HepG2 (cell line): ENCODE measurements at regions not wholly inside any gene's neighbourhood (a gene's known extent, or its start where the extent isn't known, plus 50 kb on each side); places are given as distances from the start of the nearest gene placed in this dataset.

Experiments
- ATAC-seq: fragments of 200-7000 bp; cut with Tn5 transposase; 3 replicates; pipeline ENCODE4 v1.9.1; 2020; ENCODE audit warnings: mild to moderate bottlenecking, moderate library complexity
- BruUV-seq: library from RNA; stranded (reverse); fragments of 400-500 nt; replicated peaks from 2 replicates; lab custom pipeline; 2021; lab: Mats Ljungman, UMichigan
- CTCF ChIA-PET: fragments of 300-600 bp; formaldehyde crosslinking; extraction: SDS; loops from one replicate; lab custom pipeline; 2021; ENCODE audit warnings: low total read pairs, inconsistent platforms, low intra/inter-chr PET ratio; lab: Yijun Ruan, JAX
- POLR2A ChIA-PET: fragments of 350-600 bp; sonication (Branson Sonifier 250); formaldehyde crosslinking; loops from one replicate; lab custom pipeline; 2020; ENCODE audit warnings: antibody characterized with exemption, inconsistent platforms; lab: Yijun Ruan, JAX
- DNase-seq: peaks from one replicate; pipeline ENCODE4 v3.0.0-alpha.2; 2015; ENCODE audit warnings: low spot score
- FAIRE-seq: peaks from 3 replicates; lab custom pipeline; 2011; peaks lifted over from hg19 to GRCh38; lab: Jason Lieb, UNC
- H2AFZ ChIP-seq: one replicate; pipeline ENCODE4 v1.6.1; 2011; ENCODE audit warnings: low read length, inconsistent platforms
- H3K27ac ChIP-seq: fragments of 300-600 bp; 3 replicates; pipeline ENCODE4 v1.8.0; 2011; ENCODE audit warnings: mixed run types, mild to moderate bottlenecking, mixed read lengths, low read length, inconsistent platforms; ENCODE audit not compliant: insufficient read depth; ENCODE audit errors: extremely low read length
- H3K27me3 ChIP-seq, 2 experiments: fragments of 200-600 bp in 1 of 2; 2 replicates in 1 of 2; 3 replicates in 1 of 2; pipeline versions ENCODE4 v1.6.0 to v1.8.0; 2011; ENCODE audit warnings: low read length in 2 of 2, mild to moderate bottlenecking in 2 of 2, moderate library complexity in 2 of 2, inconsistent platforms in 1 of 2; ENCODE audit not compliant: insufficient read depth in 2 of 2, control insufficient read depth in 1 of 2
- H3K36me3 ChIP-seq, 2 experiments: fragments of 200-600 bp in 1 of 2; replicated peaks in 1 of 2; 2 replicates in 1 of 2; 3 replicates in 1 of 2; pipeline versions ENCODE4 v1.5.1 to v1.8.0; 2011; ENCODE audit warnings: low read length in 2 of 2, inconsistent platforms in 1 of 2; ENCODE audit not compliant: insufficient read depth in 2 of 2, control insufficient read depth in 1 of 2
- H3K4me1 ChIP-seq: 2 replicates; pipeline ENCODE4 v1.5.1; 2012; ENCODE audit warnings: low read length, inconsistent platforms; ENCODE audit not compliant: insufficient read depth
- H3K4me2 ChIP-seq: 2 replicates; pipeline ENCODE4 v1.6.0; 2011; ENCODE audit warnings: low read depth, low read length, inconsistent platforms
- H3K4me3 ChIP-seq, 3 experiments: fragments of 200-600 bp in 1 of 3; sonication (generic), shearing (Covaris generic) in 1 of 3; replicated peaks in 1 of 3; 2 replicates each; pipeline ENCODE4 v1.5.1; 2011 to 2016; ENCODE audit warnings: low read length in 3 of 3, inconsistent platforms in 2 of 3, low read depth in 2 of 3, mild to moderate bottlenecking in 2 of 3, control low read depth in 1 of 3, mixed read lengths in 1 of 3; ENCODE audit not compliant: insufficient read depth in 1 of 3
- H3K79me2 ChIP-seq: one replicate; pipeline ENCODE4 v1.6.1; 2011; ENCODE audit warnings: low read length, inconsistent platforms; ENCODE audit not compliant: insufficient read depth
- H3K9ac ChIP-seq: 2 replicates; pipeline ENCODE4 v1.6.0; 2011; ENCODE audit warnings: mild to moderate bottlenecking, low read depth, low read length, inconsistent platforms; ENCODE audit not compliant: insufficient read depth
- H3K9me3 ChIP-seq: 2 replicates; pipeline ENCODE4 v1.5.1; 2012; ENCODE audit warnings: mild to moderate bottlenecking, low read length
- H4K20me1 ChIP-seq: 2 replicates; pipeline ENCODE4 v1.6.0; 2011; ENCODE audit warnings: inconsistent platforms, mild to moderate bottlenecking, low read length, moderate library complexity; ENCODE audit not compliant: insufficient read depth
- ATF7 ChIP-seq, 2 experiments: fragments of 450-650 bp in 1 of 2; sonication (generic) in 1 of 2; formaldehyde crosslinking in 1 of 2; IDR thresholded peaks; 2 replicates each; pipeline versions ENCODE4 v1.4.0 to v1.6.1; 2016 to 2020; ENCODE audit warnings: antibody characterized with exemption in 1 of 2, mild to moderate bottlenecking in 1 of 2, missing genetic modification reagents in 1 of 2
- DNMT1 ChIP-seq: sonication (generic); formaldehyde crosslinking; IDR thresholded peaks from 2 replicates; pipeline ENCODE4 v1.5.1; 2020; ENCODE audit warnings: mild to moderate bottlenecking, missing genetic modification reagents
- HNRNPUL1 ChIP-seq: fragments of 200-400 bp; formaldehyde crosslinking; IDR thresholded peaks from 2 replicates; pipeline ENCODE4 v1.6.1; 2017; ENCODE audit warnings: low read depth, mild to moderate bottlenecking, low read length, moderate library complexity
- KMT2A ChIP-seq: sonication (generic); formaldehyde crosslinking; IDR thresholded peaks from 2 replicates; pipeline ENCODE4 v1.4.0; 2020; ENCODE audit warnings: missing genetic modification reagents
- NCOA1 ChIP-seq: sonication (generic); formaldehyde crosslinking; IDR thresholded peaks from 2 replicates; pipeline ENCODE4 v1.9.0; 2021; ENCODE audit warnings: missing genetic modification reagents
- NPAS2 ChIP-seq: sonication (generic); formaldehyde crosslinking; IDR thresholded peaks from 2 replicates; pipeline ENCODE4 v1.8.0; 2022; ENCODE audit warnings: mild to moderate bottlenecking, missing genetic modification reagents, borderline replicate concordance
- RFXAP ChIP-seq: sonication (generic); formaldehyde crosslinking; IDR thresholded peaks from 2 replicates; pipeline ENCODE4 v1.4.0; 2020; ENCODE audit warnings: missing genetic modification reagents, borderline replicate concordance
- SP1 ChIP-seq, 2 experiments: fragments of 450-650 bp in 1 of 2; sonication (generic) in 1 of 2; formaldehyde crosslinking in 1 of 2; IDR thresholded peaks; 2 replicates each; pipeline versions ENCODE4 v1.4.0 to v1.6.1; 2016 to 2020; ENCODE audit warnings: missing genetic modification reagents in 1 of 2
- SP2 ChIP-seq: sonication (generic); formaldehyde crosslinking; IDR thresholded peaks from 2 replicates; pipeline ENCODE4 v1.5.1; 2020; ENCODE audit warnings: mild to moderate bottlenecking, missing genetic modification reagents
- ZMYM2 ChIP-seq: sonication (generic); formaldehyde crosslinking; IDR thresholded peaks from 2 replicates; pipeline ENCODE4 v1.8.0; 2022; ENCODE audit warnings: mild to moderate bottlenecking, missing genetic modification reagents
- ZNF274 ChIP-seq: sonication (generic); formaldehyde crosslinking; IDR thresholded peaks from 2 replicates; pipeline ENCODE4 v1.5.1; 2020; ENCODE audit warnings: mild to moderate bottlenecking, missing genetic modification reagents
- ZNF552 ChIP-seq: sonication (generic); formaldehyde crosslinking; IDR thresholded peaks from 2 replicates; pipeline ENCODE4 v1.9.0; 2022; ENCODE audit warnings: missing genetic modification reagents, mild to moderate bottlenecking, borderline replicate concordance
- ZNF556 ChIP-seq: sonication (generic); formaldehyde crosslinking; IDR thresholded peaks from 2 replicates; pipeline ENCODE4 v1.4.0; 2020; ENCODE audit warnings: mild to moderate bottlenecking, missing genetic modification reagents, borderline replicate concordance
- ZNF687 ChIP-seq: sonication (generic); formaldehyde crosslinking; IDR thresholded peaks from 2 replicates; pipeline ENCODE4 v1.5.1; 2020; ENCODE audit warnings: mild to moderate bottlenecking, missing genetic modification reagents, moderate library complexity
- WGBS: methylation state at CpG from one replicate; pipeline ENCODE4 v1.1.6; 2017; ENCODE audit warnings: low lambda C conversion rate; 5-methylcytosine and 5-hydroxymethylcytosine counted together
- in situ Hi-C: cut with HindIII; loops from 2 replicates; pipeline ENCODE4 v1.10.0; 2017; ENCODE audit warnings: low pct_unique_long_range_greater_than_20kb; ENCODE audit not compliant: extremely low pct_ligation_motif_present
- intact Hi-C: fragments of 100-400 bp; cut with micrococcal nuclease; formaldehyde crosslinking; loops from one replicate; pipeline ENCODE4 v1.10.0; 2022; ENCODE audit not compliant: unreplicated experiment

- TF ChIP-seq KMT2A (CRISPR knock-in tag) (no peak), ATF7 (IDR thresholded peaks at IDR 0.05) (peak; percentile 52), ATF7 (CRISPR knock-in tag; IDR thresholded peaks at IDR 0.05) (no peak)
- no peaks in the 10 kb centered on the region for H3K9me3 ChIP-seq
- ChIA-PET CTCF (no interaction called here), POLR2A (no interaction called here)
- 3% methylated on average over 4 of the region's 4 CpGs for WGBS
- DNase-seq = no peak
- no peak for FAIRE-seq
- H3K27ac ChIP-seq = no peak overlapping the region
- no peaks in the 10 kb centered on the region for H4K20me1 ChIP-seq
- no peak for ATAC-seq
- in situ Hi-C loops (no loop called here), intact Hi-C loops (loop anchor here (5.0 kb wide), 1 partner anchor 1201 kb away; no protein-coding TSS in a partner anchor)
- H3K4me1 ChIP-seq = no peaks in the 10 kb centered on the region
- BruUV-seq = no TSS peak
- no peaks in the 10 kb centered on the region for H3K27me3 ChIP-seq
- no peaks in the 10 kb centered on the region for H3K79me2 ChIP-seq
- H3K4me3 ChIP-seq = no peak overlapping the region
- H2AFZ ChIP-seq = no peak overlapping the region
- no peak overlapping the region for H3K4me2 ChIP-seq
- no peak overlapping the region for H3K9ac ChIP-seq
- H3K36me3 ChIP-seq = no peaks in the 10 kb centered on the region
Observed at GRCh38 chr5:91635950-91636734, 253.0 kb upstream of the ARRDC3 start.

- Histone ChIP-seq H2AFZ (no peak overlapping the region), H3K4me2 (no peak overlapping the region), H3K79me2 (no peaks in the 10 kb centered on the region), H3K36me3 (no peaks in the 10 kb centered on the region), H4K20me1 (no peaks in the 10 kb centered on the region), H3K4me3 (no peak overlapping the region), H3K9ac (no peak overlapping the region), H3K27me3 (no peaks in the 10 kb centered on the region), H3K27ac (no peak overlapping the region), H3K9me3 (no peaks in the 10 kb centered on the region), H3K4me1 (no peaks in the 10 kb centered on the region)
- ChIA-PET CTCF (no interaction called here), POLR2A (no interaction called here)
- WGBS = 0% methylated on average over 1 of the region's 1 CpG
- FAIRE-seq (no peak), ATAC-seq (peak; percentile 44; the same call in 2 of the 3 replicates), DNase-seq (peak; percentile 3)
- in situ Hi-C loops (no loop called here), intact Hi-C loops (no loop called here)
- BruUV-seq = no TSS peak
- TF ChIP-seq SP1 (IDR thresholded peaks at IDR 0.05) (no peak), SP1 (CRISPR knock-in tag; IDR thresholded peaks at IDR 0.05) (no peak), ZNF274 (no peak), ZNF687 (CRISPR knock-in tag) (no peak), HNRNPUL1 (no peak), ZNF556 (no peak), SP2 (no peak), ZNF552 (no peak), RFXAP (CRISPR knock-in tag) (no peak), DNMT1 (CRISPR knock-in tag) (no peak), ZMYM2 (CRISPR knock-in tag) (no peak), NPAS2 (CRISPR knock-in tag) (no peak), NCOA1 (CRISPR knock-in tag) (no peak)
Observed at GRCh38 chr5:91632871-91633270, 249.8 kb upstream of the ARRDC3 start.
